Ovary (tissue), 7 donors: ENCODE measurements at regions not wholly inside any gene's neighbourhood (a gene's known extent, or its start where the extent isn't known, plus 50 kb on each side); places are given as distances from the start of the nearest gene placed in this dataset.

Source experiments
- DNase-seq, 5 donors: peaks; one replicate each; pipeline ENCODE4 v3.0.0-alpha.2; 2019 to 2020
- H3K27ac ChIP-seq, 2 donors: fragments of 200-600 bp; one replicate each; pipeline versions ENCODE4 v1.5.1 to v1.8.0; 2019 to 2022
- H3K27me3 ChIP-seq: fragments of 200-600 bp; one replicate; pipeline ENCODE4 v1.8.0; 2022
- H3K36me3 ChIP-seq: fragments of 200-600 bp; sonication (generic); one replicate; pipeline ENCODE4 v1.5.1; 2019
- H3K4me1 ChIP-seq: one replicate; pipeline ENCODE4 v1.8.1; 2013; ENCODE audit warnings: mild to moderate bottlenecking, moderate library complexity; ENCODE audit not compliant: insufficient read depth
- H3K4me3 ChIP-seq: fragments of 200-600 bp; sonication (generic); one replicate; pipeline ENCODE4 v1.5.1; 2017
- H3K9me3 ChIP-seq, 2 donors: fragments of 200-600 bp in 1 of 2; sonication (generic) in 1 of 2; one replicate each; pipeline versions ENCODE4 v1.5.1 to v1.8.1; 2013 to 2019; ENCODE audit warnings: mild to moderate bottlenecking in 1 of 2, moderate library complexity in 1 of 2
- EP300 ChIP-seq: sonication (generic); formaldehyde crosslinking; IDR thresholded peaks from one replicate; pipeline ENCODE4 v1.6.1; 2017; ENCODE audit warnings: antibody characterized with exemption
- POLR2A ChIP-seq: fragments of 450-650 bp; IDR thresholded peaks from one replicate; pipeline ENCODE4 v1.6.1; 2017; ENCODE audit warnings: antibody characterized with exemption, mild to moderate bottlenecking, moderate library complexity
- WGBS, 3 donors: extraction: QIAGEN DNeasy Blood & Tissue Kit in 1 of 3; methylation state at CpG; one replicate each; pipeline versions ENCODE4 v1.1.5 to v1.1.7; 2013 to 2017; 5-methylcytosine and 5-hydroxymethylcytosine counted together
- intact Hi-C, 4 donors: fragments of 100-400 bp; cut with DNase I; formaldehyde crosslinking; loops; one replicate each; pipeline versions ENCODE4 v1.11.0 to v1.15.1; 2022 to 2023
- TF ChIP-seq, protein P1 (sequence below), 3 donors: fragments of 450-650 bp in 2 of 3; fragments of 200-600 bp in 1 of 3; IDR thresholded peaks; one replicate each; pipeline versions ENCODE4 v1.5.1 to v1.8.0; 2016 to 2022; ENCODE audit warnings: antibody characterized with exemption in 3 of 3, mild to moderate bottlenecking in 1 of 3
- donor health status: DM: no; HTN: no; CAD: no; lungs with moderate emphysema.
- donor health status: DM: no; HTN: no; CAD: no.
- donor health status: Bipolar disorder and iron deficiency.
- donor health status: DM: no; HTN: no; CAD: no.
- donor health status: DM: yes; HTN: yes; CAD: no.

- no peaks in the 10 kb centered on the region for H3K27me3 ChIP-seq
- no peak overlapping the region for H3K4me3 ChIP-seq
- no peaks in the 10 kb centered on the region for H3K4me1 ChIP-seq
- TF ChIP-seq, protein P1, sequence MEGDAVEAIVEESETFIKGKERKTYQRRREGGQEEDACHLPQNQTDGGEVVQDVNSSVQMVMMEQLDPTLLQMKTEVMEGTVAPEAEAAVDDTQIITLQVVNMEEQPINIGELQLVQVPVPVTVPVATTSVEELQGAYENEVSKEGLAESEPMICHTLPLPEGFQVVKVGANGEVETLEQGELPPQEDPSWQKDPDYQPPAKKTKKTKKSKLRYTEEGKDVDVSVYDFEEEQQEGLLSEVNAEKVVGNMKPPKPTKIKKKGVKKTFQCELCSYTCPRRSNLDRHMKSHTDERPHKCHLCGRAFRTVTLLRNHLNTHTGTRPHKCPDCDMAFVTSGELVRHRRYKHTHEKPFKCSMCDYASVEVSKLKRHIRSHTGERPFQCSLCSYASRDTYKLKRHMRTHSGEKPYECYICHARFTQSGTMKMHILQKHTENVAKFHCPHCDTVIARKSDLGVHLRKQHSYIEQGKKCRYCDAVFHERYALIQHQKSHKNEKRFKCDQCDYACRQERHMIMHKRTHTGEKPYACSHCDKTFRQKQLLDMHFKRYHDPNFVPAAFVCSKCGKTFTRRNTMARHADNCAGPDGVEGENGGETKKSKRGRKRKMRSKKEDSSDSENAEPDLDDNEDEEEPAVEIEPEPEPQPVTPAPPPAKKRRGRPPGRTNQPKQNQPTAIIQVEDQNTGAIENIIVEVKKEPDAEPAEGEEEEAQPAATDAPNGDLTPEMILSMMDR (IDR thresholded peaks at IDR 0.05), result no peak
- TF ChIP-seq EP300 (no peak), POLR2A (no peak)
- intact Hi-C loops, result no loop called here
- no peaks in the 10 kb centered on the region for H3K9me3 ChIP-seq
- DNase-seq, result no peak
- 72 to 84% (median 78%) methylated on average over 3 of the region's 3 CpGs for WGBS, 3 donors
- no peaks in the 10 kb centered on the region for H3K36me3 ChIP-seq
- H3K27ac ChIP-seq, result no peak overlapping the region
These were observed 69.4 kb upstream of the ADAMTSL1 start for GRCh38 chr9:18404434-18405029.

DNA sequence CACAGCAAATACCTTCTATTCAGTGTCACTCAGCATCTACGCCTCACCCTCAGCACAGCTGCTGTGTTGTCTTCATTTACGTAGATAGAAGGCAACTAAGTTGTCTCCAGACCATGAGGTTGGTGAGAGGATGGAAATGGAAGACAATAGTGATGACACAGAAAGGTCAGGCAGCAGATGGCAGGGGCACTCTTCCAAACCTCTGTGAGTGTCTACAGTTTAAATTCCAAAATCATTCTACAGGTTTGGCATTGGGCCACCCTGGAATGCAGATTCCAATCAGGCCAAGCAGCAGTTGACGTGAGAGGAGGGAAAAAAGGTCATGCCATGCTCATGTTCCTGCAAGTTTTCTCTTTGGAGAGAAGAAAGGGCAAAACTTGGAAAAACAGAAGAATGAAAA, 68.7 kb upstream of the ADAMTSL1 start:
- H3K27me3 ChIP-seq, result no peaks in the 10 kb centered on the region
- no peak for DNase-seq
- WGBS, 3 donors, result 87 to 92% (median 90%) methylated on average over 3 of the region's 3 CpGs
- H3K36me3 ChIP-seq, result no peaks in the 10 kb centered on the region
- H3K4me3 ChIP-seq, result no peak overlapping the region
- no peaks in the 10 kb centered on the region for H3K9me3 ChIP-seq
- H3K4me1 ChIP-seq, result no peaks in the 10 kb centered on the region
- no peak overlapping the region for H3K27ac ChIP-seq
- intact Hi-C loops, result no loop called here
- TF ChIP-seq EP300 (no peak), POLR2A (no peak)
- TF ChIP-seq, protein P1 (IDR thresholded peaks at IDR 0.05), result no peak

DNA sequence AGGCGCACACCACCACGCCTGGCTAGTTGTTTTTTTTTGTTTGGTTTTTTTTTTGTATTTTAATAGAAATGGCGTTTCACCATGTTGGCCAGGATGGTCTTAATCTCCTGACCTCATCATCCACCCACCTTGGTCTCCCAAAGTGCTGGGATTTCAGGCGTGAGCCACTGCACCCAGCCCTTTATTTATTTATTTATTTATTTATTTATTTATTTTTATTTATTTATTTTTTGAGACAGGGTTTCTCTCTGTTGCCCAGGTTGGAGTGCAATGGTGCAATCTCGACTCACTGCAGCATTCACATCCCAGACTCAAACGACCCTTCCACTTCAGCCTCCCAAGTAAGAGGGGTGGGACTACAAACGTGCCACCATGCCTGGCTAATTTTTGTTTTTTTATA, 63.0 kb upstream of the ADAMTSL1 start:
- Histone ChIP-seq H3K4me3 (no peak overlapping the region), H3K36me3 (no peaks in the 10 kb centered on the region), H3K27me3 (no peaks in the 10 kb centered on the region), H3K27ac (no peak overlapping the region), H3K4me1 (no peaks in the 10 kb centered on the region), H3K9me3 (no peaks in the 10 kb centered on the region)
- TF ChIP-seq, protein P1 (IDR thresholded peaks at IDR 0.05), result no peak
- TF ChIP-seq POLR2A, result no peak
- TF ChIP-seq EP300, result no peak
- DNase-seq, result no peak
- 90 to 93% (median 92%) methylated on average over 7 of the region's 7 CpGs for WGBS, 3 donors
- intact Hi-C loops, result loop anchor here in 1 of 4 donors (5.0 kb wide), 1 partner anchor 289 kb away; no protein-coding TSS in a partner anchor

DNA sequence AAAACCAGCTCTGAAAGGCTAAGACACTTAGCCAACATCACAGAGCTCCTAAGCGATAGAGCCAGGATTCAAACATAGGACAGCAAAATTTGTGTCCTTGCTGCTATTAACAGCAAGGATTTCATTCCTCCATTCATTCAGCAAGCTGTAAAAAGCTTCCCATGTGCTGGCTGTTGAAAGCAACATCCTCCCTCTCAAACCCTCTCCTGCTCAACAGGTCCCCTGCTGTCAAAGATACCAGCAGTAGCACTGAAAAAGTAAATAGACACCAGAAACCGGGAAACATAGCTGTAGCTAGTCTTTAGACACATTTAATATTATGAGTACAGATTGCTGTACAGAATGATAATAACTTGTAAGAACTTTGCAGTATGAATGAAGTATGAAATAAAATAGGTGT, 52.6 kb upstream of the ADAMTSL1 start:
- Histone ChIP-seq H3K27ac (no peak overlapping the region), H3K4me3 (no peak overlapping the region), H3K36me3 (no peaks in the 10 kb centered on the region), H3K27me3 (no peaks in the 10 kb centered on the region), H3K4me1 (no peaks in the 10 kb centered on the region), H3K9me3 (no peaks in the 10 kb centered on the region)
- TF ChIP-seq POLR2A (no peak), EP300 (no peak)
- TF ChIP-seq, protein P1 (IDR thresholded peaks at IDR 0.05), result no peak
- WGBS, 3 donors, result 57 to 71% (median 69%) methylated on average over 2 of the region's 2 CpGs
- intact Hi-C loops, result no loop called here
- DNase-seq, result no peak
